Retinal pigment epithelial cell (primary cell): ENCODE measurements at regions not wholly inside any gene's neighbourhood (a gene's known extent, or its start where the extent isn't known, plus 50 kb on each side); places are given as distances from the start of the nearest gene placed in this dataset.

Experiments used
- DNase-seq: peaks from one replicate; pipeline ENCODE4 v3.0.0-alpha.2; 2010; ENCODE audit warnings: low read depth
- H3K4me3 ChIP-seq: 2 replicates; pipeline ENCODE4 v1.5.1; 2011; ENCODE audit warnings: mild to moderate bottlenecking, low read length, control low read depth, moderate library complexity
- CTCF ChIP-seq: conservative IDR thresholded peaks from 2 replicates; pipeline ENCODE4 v1.5.1; 2011; ENCODE audit warnings: low read depth, low read length, control low read depth, inconsistent platforms

DNA sequence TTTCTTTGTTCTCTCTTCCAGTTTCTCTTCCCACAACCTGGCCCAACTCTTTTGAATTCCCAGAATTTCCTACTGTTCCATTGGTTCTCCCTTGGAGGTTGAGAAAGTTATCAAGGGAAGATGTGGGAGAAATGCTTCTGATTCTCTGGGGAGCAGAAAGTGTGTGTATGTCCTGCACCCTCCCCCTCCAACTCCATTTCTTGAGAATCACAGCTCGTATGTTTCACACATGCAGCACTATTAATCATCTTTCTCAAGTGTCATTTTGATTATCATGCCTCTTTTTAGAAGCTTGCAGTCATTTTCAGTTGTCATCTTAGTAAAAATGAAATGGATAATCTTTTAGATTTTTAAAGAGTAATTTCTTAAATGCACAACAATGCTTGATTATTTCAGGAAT lies 296.8 kb upstream of the SLC39A10 start:
- no peak overlapping the region for H3K4me3 ChIP-seq
- DNase-seq: no peak
- no peak for TF ChIP-seq CTCF

DNA sequence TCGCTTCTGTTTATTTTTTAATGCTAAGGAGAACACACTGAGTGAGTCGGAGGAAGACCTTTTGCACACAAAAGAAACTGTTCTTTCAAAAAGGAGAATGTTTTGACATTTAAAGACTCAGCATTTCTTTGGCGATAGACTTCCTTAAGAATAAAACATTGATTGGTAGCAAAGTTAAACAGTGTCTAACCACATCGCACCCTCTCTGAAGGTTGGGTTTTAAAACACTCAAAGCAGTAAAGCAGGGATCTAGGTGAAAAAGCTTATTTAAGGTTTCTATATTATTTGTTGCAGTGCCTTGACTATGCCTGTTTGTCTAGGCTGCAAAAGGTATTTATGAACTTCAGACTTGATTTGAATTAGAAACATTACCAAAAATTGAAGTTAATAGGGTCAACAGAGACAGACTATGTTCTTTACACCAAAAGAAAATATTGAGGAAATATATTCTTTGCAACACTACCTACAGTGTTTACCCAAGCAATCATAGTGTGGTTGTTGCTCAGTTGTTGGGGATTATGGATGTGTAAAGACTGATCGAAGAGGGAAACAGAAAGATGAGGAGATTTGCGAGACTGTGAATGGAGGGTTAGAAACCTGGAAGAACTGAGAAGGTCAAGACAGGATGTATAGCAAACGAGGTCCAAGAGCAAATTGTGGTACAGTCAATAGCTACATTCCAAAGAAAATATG lies 297.8 kb upstream of the SLC39A10 start:
- H3K4me3 ChIP-seq: no peak overlapping the region
- DNase-seq: no peak
- TF ChIP-seq CTCF: no peak

DNA sequence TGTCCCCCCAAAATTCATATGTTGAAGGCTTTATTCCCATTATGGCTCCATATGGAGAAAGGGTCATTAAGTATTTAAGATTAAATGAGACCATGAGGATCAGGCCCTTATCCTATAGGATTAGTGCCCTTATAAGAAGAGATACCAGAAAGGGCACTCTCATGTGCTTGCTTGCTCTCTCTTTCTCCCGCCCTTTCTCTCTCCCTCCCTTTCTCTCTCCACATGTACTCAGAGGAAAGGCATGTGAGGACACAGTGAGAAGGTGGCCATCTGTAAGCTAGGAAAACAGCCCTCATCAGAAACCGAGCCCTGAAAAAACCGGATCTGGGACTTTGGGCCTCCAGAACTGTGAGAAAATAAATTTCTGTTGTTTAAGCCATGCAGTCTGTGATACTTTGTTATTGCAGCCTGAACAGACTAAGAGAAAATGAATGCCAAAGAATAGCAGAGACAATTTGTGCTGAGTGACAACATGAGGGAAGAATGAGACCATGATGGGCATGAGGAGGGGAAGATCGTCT lies 300.0 kb upstream of the SLC39A10 start:
- no peak overlapping the region for H3K4me3 ChIP-seq
- no peak for TF ChIP-seq CTCF
- no peak for DNase-seq

GRCh38 chr2:195356026-195356425 lies 301.0 kb upstream of the SLC39A10 start:
- no peak for DNase-seq
- TF ChIP-seq CTCF: no peak
- H3K4me3 ChIP-seq: no peak overlapping the region

- no peak for DNase-seq
Measured at GRCh38 chr2:195352581-195352980, 304.4 kb upstream of the SLC39A10 start.

GRCh38 chr2:195343942-195344530 lies 313.0 kb upstream of the SLC39A10 start:
- no peak for TF ChIP-seq CTCF
- no peak for DNase-seq
- no peak overlapping the region for H3K4me3 ChIP-seq

More at GRCh38 chr2:195352581-195352980, 304.4 kb upstream of the SLC39A10 start:
- no peak overlapping the region for H3K4me3 ChIP-seq
- TF ChIP-seq CTCF: no peak

- TF ChIP-seq CTCF: no peak
- DNase-seq: no peak
Measured at GRCh38 chr2:195343540-195343939, 313.5 kb upstream of the SLC39A10 start.

More at GRCh38 chr2:195343540-195343939, 313.5 kb upstream of the SLC39A10 start:
- H3K4me3 ChIP-seq: no peak overlapping the region
